Trophoblast cell (in vitro differentiated cells and primary cell): ENCODE measurements at regions not wholly inside any gene's neighbourhood (a gene's known extent, or its start where the extent isn't known, plus 50 kb on each side); places are given as distances from the start of the nearest gene placed in this dataset.

Source experiments
- DNase-seq, 2 donors: peaks; one replicate each; pipeline ENCODE4 v3.0.0-alpha.2; 2016
- H2AFZ ChIP-seq: 2 replicates; pipeline ENCODE4 v1.6.1; 2013; ENCODE audit warnings: low read length, moderate library complexity, mild to moderate bottlenecking; ENCODE audit not compliant: insufficient read depth, poor library complexity
- H2AK5ac ChIP-seq: 2 replicates; pipeline ENCODE4 v1.6.1; 2013; ENCODE audit warnings: mild to moderate bottlenecking, low read length
- H2BK120ac ChIP-seq: 2 replicates; pipeline ENCODE4 v1.6.1; 2013; ENCODE audit warnings: low read length, mild to moderate bottlenecking, moderate library complexity; ENCODE audit not compliant: insufficient read depth, poor library complexity
- H2BK12ac ChIP-seq: 2 replicates; pipeline ENCODE4 v1.6.1; 2013; ENCODE audit warnings: mild to moderate bottlenecking, low read length, moderate library complexity
- H2BK5ac ChIP-seq: 2 replicates; pipeline ENCODE4 v1.6.1; 2013; ENCODE audit warnings: low read length, low read depth, moderate library complexity, mild to moderate bottlenecking; ENCODE audit not compliant: poor library complexity
- H3K14ac ChIP-seq: 2 replicates; pipeline ENCODE4 v1.6.1; 2013; ENCODE audit warnings: mild to moderate bottlenecking, low read length
- H3K18ac ChIP-seq: 2 replicates; pipeline ENCODE4 v1.6.1; 2013; ENCODE audit warnings: mild to moderate bottlenecking, low read length
- H3K23ac ChIP-seq: 2 replicates; pipeline ENCODE4 v1.6.1; 2013; ENCODE audit warnings: low read length
- H3K27ac ChIP-seq: 2 replicates; pipeline ENCODE4 v1.5.1; 2013; ENCODE audit warnings: low read depth, mild to moderate bottlenecking, inconsistent platforms, low read length, moderate library complexity
- H3K27me3 ChIP-seq: 2 replicates; pipeline ENCODE4 v1.6.1; 2013; ENCODE audit warnings: inconsistent platforms, mild to moderate bottlenecking, low read length, moderate library complexity; ENCODE audit not compliant: insufficient read depth
- H3K36me3 ChIP-seq, 2 experiments: 1 replicate in 1 of 2; 2 replicates in 1 of 2; pipeline ENCODE4 v1.6.1; 2013; ENCODE audit warnings: low read length in 2 of 2, mild to moderate bottlenecking in 2 of 2, moderate library complexity in 1 of 2; ENCODE audit not compliant: insufficient read depth in 2 of 2, control insufficient read depth in 1 of 2
- H3K4ac ChIP-seq: 2 replicates; pipeline ENCODE4 v1.6.1; 2013; ENCODE audit warnings: low read depth, mild to moderate bottlenecking, low read length, moderate library complexity
- H3K4me1 ChIP-seq, 2 experiments: 1 replicate in 1 of 2; 2 replicates in 1 of 2; pipeline ENCODE4 v1.6.1; 2013; ENCODE audit warnings: low read length in 2 of 2, mild to moderate bottlenecking in 2 of 2, moderate library complexity in 1 of 2; ENCODE audit not compliant: insufficient read depth in 2 of 2, control insufficient read depth in 1 of 2
- H3K4me2 ChIP-seq: 2 replicates; pipeline ENCODE4 v1.6.1; 2013; ENCODE audit warnings: inconsistent platforms, mild to moderate bottlenecking, low read length, moderate library complexity
- H3K4me3 ChIP-seq: 2 replicates; pipeline ENCODE4 v1.5.1; 2013; ENCODE audit warnings: mild to moderate bottlenecking, low read depth, low read length, inconsistent platforms
- H3K79me1 ChIP-seq: one replicate; pipeline ENCODE4 v1.6.1; 2013; ENCODE audit warnings: low read length
- H3K79me2 ChIP-seq: 2 replicates; pipeline ENCODE4 v1.6.1; 2013; ENCODE audit warnings: low read length, mild to moderate bottlenecking; ENCODE audit not compliant: control insufficient read depth, insufficient read depth, poor library complexity
- H3K9ac ChIP-seq: 2 replicates; pipeline ENCODE4 v1.6.1; 2013; ENCODE audit warnings: mild to moderate bottlenecking, low read length
- H3K9me3 ChIP-seq: 2 replicates; pipeline ENCODE4 v1.6.1; 2013; ENCODE audit warnings: low read depth, mild to moderate bottlenecking, control low read depth, inconsistent platforms, low read length; ENCODE audit not compliant: insufficient read depth
- H4K12ac ChIP-seq: 2 replicates; pipeline ENCODE4 v1.6.1; 2013; ENCODE audit warnings: low read depth, mild to moderate bottlenecking, low read length, moderate library complexity
- H4K8ac ChIP-seq: 2 replicates; pipeline ENCODE4 v1.6.1; 2013; ENCODE audit warnings: low read depth, mild to moderate bottlenecking, low read length, moderate library complexity
- H4K91ac ChIP-seq: one replicate; pipeline ENCODE4 v1.6.1; 2013; ENCODE audit warnings: low read depth, mild to moderate bottlenecking, low read length, moderate library complexity
- WGBS: extraction: QIAGEN DNeasy Blood & Tissue Kit; methylation state at CpG from one replicate; pipeline ENCODE4 v1.1.7; 2013; ENCODE audit warnings: missing lambda C conversion rate; ENCODE audit not compliant: insufficient read length, insufficient coverage; ENCODE audit errors: extremely low coverage; 5-methylcytosine and 5-hydroxymethylcytosine counted together

DNA sequence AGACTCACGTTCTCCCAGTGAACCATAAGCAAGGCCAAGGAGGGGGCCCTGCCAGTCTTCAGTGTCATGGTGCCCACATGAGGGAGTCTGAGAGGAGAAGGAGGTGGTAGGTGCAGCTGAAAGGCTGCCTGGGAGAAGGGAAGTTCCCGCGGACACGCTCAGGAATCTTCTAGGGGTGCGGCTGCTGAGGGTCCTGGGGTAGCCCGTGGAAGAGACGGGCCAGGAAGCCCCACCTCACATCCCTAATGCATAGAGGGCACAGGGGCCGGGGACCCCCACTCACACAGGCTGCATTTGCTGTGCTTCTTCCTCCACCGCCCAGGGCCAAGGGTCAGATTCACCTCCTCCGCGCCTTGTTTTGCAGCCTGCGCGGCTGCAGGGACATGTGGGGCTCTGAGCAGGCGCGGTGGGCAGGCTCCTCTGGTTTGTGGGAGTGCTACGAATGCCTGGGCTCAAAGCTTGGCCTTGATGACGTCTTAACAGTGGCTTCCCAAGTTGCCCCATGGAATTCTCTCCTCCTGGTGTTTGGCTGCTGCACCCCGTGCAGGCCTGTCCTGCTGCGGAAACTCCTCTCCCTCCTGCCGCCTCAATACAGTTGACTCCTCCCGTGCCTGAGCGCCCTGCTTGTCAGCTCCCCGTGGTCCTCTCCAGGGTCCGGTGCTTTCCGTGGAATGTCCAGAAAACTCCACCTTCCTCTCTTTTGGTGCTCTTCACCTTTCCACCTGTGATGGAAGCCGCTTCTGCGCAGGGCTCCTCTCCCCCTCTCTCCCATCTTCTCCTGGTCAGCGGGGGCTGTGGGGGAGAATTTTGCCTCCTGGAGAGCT, 95.7 kb downstream of the VAPA start:
- Histone ChIP-seq H3K23ac (no peak overlapping the region), H3K18ac (no peak overlapping the region), H3K14ac (no peak overlapping the region), H3K79me1 (no peaks in the 10 kb centered on the region), H3K36me3 (no peaks in the 10 kb centered on the region), H3K4ac (no peak overlapping the region), H2AK5ac (no peak overlapping the region), H3K4me2 (no peak overlapping the region), H2AFZ (no peak overlapping the region), H3K27me3 (no peaks in the 10 kb centered on the region), H3K27ac (no peak overlapping the region), H4K8ac (no peak overlapping the region), H3K4me3 (no peak overlapping the region), H2BK120ac (no peak overlapping the region), H3K9me3 (no peaks in the 10 kb centered on the region), H4K91ac (no peak overlapping the region), H3K79me2 (no peaks in the 10 kb centered on the region), H2BK12ac (no peak overlapping the region), H3K4me1 (no peaks in the 10 kb centered on the region), H2BK5ac (no peak overlapping the region), H4K12ac (no peak overlapping the region), H3K9ac (no peak overlapping the region)
- no peak for DNase-seq
- no CpG with 5 or more reads among the region's 28 CpGs for WGBS

- H3K4me1 ChIP-seq = peaks cover 0 to 2% of the 10 kb centered on the region in 2 experiments
- no peak overlapping the region for H3K14ac ChIP-seq
- no peak overlapping the region for H3K9ac ChIP-seq
- no peak overlapping the region for H3K4me2 ChIP-seq
- no peak overlapping the region for H2BK5ac ChIP-seq
- H3K79me2 ChIP-seq = no peaks in the 10 kb centered on the region
- no peak overlapping the region for H2BK12ac ChIP-seq
- no peak overlapping the region for H3K4me3 ChIP-seq
- no peaks in the 10 kb centered on the region for H3K79me1 ChIP-seq
- H4K12ac ChIP-seq = no peak overlapping the region
- no peak overlapping the region for H3K4ac ChIP-seq
- H3K27me3 ChIP-seq = no peaks in the 10 kb centered on the region
- no peak overlapping the region for H4K91ac ChIP-seq
- H3K27ac ChIP-seq = no peak overlapping the region
- H3K23ac ChIP-seq = no peak overlapping the region
- H4K8ac ChIP-seq = no peak overlapping the region
- H3K9me3 ChIP-seq = no peaks in the 10 kb centered on the region
- H2BK120ac ChIP-seq = no peak overlapping the region
- WGBS = no CpG with 5 or more reads among the region's 6 CpGs
- H3K18ac ChIP-seq = no peak overlapping the region
- no peak overlapping the region for H2AFZ ChIP-seq
- no peak for DNase-seq
- no peaks in the 10 kb centered on the region for H3K36me3 ChIP-seq
- H2AK5ac ChIP-seq = no peak overlapping the region
These were observed 96.8 kb downstream of the VAPA start for GRCh38 chr18:10010611-10011015.

- no peak overlapping the region for H4K12ac ChIP-seq
- H2AFZ ChIP-seq = no peak overlapping the region
- no peak overlapping the region for H4K8ac ChIP-seq
- H3K36me3 ChIP-seq = no peaks in the 10 kb centered on the region
- no peak overlapping the region for H2BK12ac ChIP-seq
- H2AK5ac ChIP-seq = no peak overlapping the region
- H3K27me3 ChIP-seq = no peaks in the 10 kb centered on the region
- no peak for DNase-seq
- no peaks in the 10 kb centered on the region for H3K79me1 ChIP-seq
- no peak overlapping the region for H3K9ac ChIP-seq
- no CpG with 5 or more reads among the region's 4 CpGs for WGBS
- no peak overlapping the region for H4K91ac ChIP-seq
- no peaks in the 10 kb centered on the region for H3K79me2 ChIP-seq
- H3K18ac ChIP-seq = no peak overlapping the region
- H3K4ac ChIP-seq = no peak overlapping the region
- no peak overlapping the region for H2BK120ac ChIP-seq
- no peak overlapping the region for H3K4me3 ChIP-seq
- no peaks in the 10 kb centered on the region for H3K9me3 ChIP-seq
- H3K4me2 ChIP-seq = no peak overlapping the region
- no peak overlapping the region for H3K27ac ChIP-seq
- no peak overlapping the region for H2BK5ac ChIP-seq
- no peak overlapping the region for H3K14ac ChIP-seq
- no peak overlapping the region for H3K23ac ChIP-seq
- peaks cover 3 to 4% of the 10 kb centered on the region in 2 experiments for H3K4me1 ChIP-seq
These were observed 97.2 kb downstream of the VAPA start for GRCh38 chr18:10011061-10011460.

- H3K4me1 ChIP-seq = peaks cover 4 to 7% of the 10 kb centered on the region in 2 experiments
- no peak overlapping the region for H3K9ac ChIP-seq
- H3K27ac ChIP-seq = no peak overlapping the region
- no peak overlapping the region for H3K23ac ChIP-seq
- DNase-seq = no peak
- H3K79me1 ChIP-seq = no peaks in the 10 kb centered on the region
- H2BK12ac ChIP-seq = no peak overlapping the region
- no peak overlapping the region for H3K4me2 ChIP-seq
- no peak overlapping the region for H2AK5ac ChIP-seq
- no peaks in the 10 kb centered on the region for H3K36me3 ChIP-seq
- no peak overlapping the region for H4K91ac ChIP-seq
- no peak overlapping the region for H4K8ac ChIP-seq
- no peak overlapping the region for H3K14ac ChIP-seq
- H3K27me3 ChIP-seq = no peaks in the 10 kb centered on the region
- no peak overlapping the region for H2BK120ac ChIP-seq
- H2BK5ac ChIP-seq = no peak overlapping the region
- H3K79me2 ChIP-seq = no peaks in the 10 kb centered on the region
- no peak overlapping the region for H4K12ac ChIP-seq
- no peak overlapping the region for H3K4ac ChIP-seq
- H3K18ac ChIP-seq = no peak overlapping the region
- no peak overlapping the region for H3K4me3 ChIP-seq
- no peak overlapping the region for H2AFZ ChIP-seq
- H3K9me3 ChIP-seq = no peaks in the 10 kb centered on the region
- no CpG with 5 or more reads among the region's 2 CpGs for WGBS
These were observed 97.9 kb downstream of the VAPA start for GRCh38 chr18:10011751-10012150.
